ENCODE measurements at regions not wholly inside any gene's neighbourhood (a gene's known extent, or its start where the extent isn't known, plus 50 kb on each side); places are given as distances from the start of the nearest gene placed in this dataset.

DNA sequence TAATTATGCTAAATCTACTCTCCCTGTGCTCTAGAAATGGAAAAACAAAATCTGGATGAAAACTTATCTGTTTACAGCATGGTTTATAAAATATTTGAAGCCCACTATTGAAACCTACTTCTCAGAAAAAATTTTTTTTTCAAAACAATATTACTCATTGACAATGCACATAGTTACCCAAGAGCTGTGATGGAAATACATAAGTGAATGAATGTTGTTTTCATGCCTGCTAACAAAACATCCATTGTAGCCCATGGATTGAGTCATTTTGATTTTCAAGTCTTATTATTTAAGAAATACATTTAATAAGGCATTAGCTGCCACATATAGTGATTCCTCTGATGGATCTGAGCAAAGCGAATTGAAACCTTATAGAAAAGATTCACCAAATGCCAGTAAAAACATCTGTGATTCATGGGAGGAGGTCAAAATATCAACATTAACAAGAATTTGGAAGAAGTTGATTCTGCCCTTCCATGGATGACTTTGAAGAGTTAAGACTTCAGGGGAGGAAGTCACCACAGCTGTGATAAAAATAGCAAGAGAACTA is 144.7 kb upstream of the HHIP start:
- ATAC-seq: no peak
- TF ChIP-seq, protein P1, sequence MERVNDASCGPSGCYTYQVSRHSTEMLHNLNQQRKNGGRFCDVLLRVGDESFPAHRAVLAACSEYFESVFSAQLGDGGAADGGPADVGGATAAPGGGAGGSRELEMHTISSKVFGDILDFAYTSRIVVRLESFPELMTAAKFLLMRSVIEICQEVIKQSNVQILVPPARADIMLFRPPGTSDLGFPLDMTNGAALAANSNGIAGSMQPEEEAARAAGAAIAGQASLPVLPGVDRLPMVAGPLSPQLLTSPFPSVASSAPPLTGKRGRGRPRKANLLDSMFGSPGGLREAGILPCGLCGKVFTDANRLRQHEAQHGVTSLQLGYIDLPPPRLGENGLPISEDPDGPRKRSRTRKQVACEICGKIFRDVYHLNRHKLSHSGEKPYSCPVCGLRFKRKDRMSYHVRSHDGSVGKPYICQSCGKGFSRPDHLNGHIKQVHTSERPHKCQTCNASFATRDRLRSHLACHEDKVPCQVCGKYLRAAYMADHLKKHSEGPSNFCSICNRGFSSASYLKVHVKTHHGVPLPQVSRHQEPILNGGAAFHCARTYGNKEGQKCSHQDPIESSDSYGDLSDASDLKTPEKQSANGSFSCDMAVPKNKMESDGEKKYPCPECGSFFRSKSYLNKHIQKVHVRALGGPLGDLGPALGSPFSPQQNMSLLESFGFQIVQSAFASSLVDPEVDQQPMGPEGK (CRISPR knock-in tag; IDR thresholded peaks at IDR 0.05; ENCODE audit: borderline replicate concordance): no peak
- TF ChIP-seq GLIS3 (CRISPR knock-in tag; IDR thresholded peaks at IDR 0.05) (no peak), ZNF8 (CRISPR knock-in tag; IDR thresholded peaks at IDR 0.05) (no peak)
- TF ChIP-seq, protein P2, sequence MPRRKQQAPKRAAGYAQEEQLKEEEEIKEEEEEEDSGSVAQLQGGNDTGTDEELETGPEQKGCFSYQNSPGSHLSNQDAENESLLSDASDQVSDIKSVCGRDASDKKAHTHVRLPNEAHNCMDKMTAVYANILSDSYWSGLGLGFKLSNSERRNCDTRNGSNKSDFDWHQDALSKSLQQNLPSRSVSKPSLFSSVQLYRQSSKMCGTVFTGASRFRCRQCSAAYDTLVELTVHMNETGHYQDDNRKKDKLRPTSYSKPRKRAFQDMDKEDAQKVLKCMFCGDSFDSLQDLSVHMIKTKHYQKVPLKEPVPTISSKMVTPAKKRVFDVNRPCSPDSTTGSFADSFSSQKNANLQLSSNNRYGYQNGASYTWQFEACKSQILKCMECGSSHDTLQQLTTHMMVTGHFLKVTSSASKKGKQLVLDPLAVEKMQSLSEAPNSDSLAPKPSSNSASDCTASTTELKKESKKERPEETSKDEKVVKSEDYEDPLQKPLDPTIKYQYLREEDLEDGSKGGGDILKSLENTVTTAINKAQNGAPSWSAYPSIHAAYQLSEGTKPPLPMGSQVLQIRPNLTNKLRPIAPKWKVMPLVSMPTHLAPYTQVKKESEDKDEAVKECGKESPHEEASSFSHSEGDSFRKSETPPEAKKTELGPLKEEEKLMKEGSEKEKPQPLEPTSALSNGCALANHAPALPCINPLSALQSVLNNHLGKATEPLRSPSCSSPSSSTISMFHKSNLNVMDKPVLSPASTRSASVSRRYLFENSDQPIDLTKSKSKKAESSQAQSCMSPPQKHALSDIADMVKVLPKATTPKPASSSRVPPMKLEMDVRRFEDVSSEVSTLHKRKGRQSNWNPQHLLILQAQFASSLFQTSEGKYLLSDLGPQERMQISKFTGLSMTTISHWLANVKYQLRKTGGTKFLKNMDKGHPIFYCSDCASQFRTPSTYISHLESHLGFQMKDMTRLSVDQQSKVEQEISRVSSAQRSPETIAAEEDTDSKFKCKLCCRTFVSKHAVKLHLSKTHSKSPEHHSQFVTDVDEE (CRISPR knock-in tag; IDR thresholded peaks at IDR 0.05): no peak

DNA sequence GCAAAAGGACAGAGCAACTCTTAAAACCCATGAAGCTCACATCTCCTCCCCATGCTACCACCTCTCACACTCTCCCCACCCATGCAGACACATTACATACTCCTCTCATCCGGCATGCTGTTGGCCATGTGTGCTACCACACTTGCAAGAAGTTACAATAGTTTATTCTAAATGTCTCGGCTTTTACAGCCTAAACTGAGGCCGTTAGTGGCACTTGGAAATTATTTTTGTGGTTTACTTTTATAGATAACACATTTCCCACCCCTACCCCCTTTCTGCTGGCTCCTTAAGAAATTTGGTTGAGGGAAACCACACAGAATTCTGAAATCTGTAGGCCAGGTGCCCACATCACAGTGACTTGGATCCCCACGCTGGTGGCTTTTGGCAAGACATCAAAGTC is 141.1 kb upstream of the HHIP start:
- TF ChIP-seq GLIS3 (CRISPR knock-in tag; IDR thresholded peaks at IDR 0.05): no peak
- TF ChIP-seq SNAI2 (CRISPR knock-in tag; IDR thresholded peaks at IDR 0.05): no peak
- TF ChIP-seq, protein P3, sequence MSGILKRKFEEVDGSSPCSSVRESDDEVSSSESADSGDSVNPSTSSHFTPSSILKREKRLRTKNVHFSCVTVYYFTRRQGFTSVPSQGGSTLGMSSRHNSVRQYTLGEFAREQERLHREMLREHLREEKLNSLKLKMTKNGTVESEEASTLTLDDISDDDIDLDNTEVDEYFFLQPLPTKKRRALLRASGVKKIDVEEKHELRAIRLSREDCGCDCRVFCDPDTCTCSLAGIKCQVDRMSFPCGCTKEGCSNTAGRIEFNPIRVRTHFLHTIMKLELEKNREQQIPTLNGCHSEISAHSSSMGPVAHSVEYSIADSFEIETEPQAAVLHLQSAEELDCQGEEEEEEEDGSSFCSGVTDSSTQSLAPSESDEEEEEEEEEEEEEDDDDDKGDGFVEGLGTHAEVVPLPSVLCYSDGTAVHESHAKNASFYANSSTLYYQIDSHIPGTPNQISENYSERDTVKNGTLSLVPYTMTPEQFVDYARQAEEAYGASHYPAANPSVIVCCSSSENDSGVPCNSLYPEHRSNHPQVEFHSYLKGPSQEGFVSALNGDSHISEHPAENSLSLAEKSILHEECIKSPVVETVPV (CRISPR knock-in tag; IDR thresholded peaks at IDR 0.05): no peak
- no peak for TF ChIP-seq RARB (CRISPR knock-in tag; IDR thresholded peaks at IDR 0.05)
- no peak for TF ChIP-seq PPARA (CRISPR knock-in tag; IDR thresholded peaks at IDR 0.05; ENCODE audit: borderline replicate concordance)
- TF ChIP-seq, protein P4, sequence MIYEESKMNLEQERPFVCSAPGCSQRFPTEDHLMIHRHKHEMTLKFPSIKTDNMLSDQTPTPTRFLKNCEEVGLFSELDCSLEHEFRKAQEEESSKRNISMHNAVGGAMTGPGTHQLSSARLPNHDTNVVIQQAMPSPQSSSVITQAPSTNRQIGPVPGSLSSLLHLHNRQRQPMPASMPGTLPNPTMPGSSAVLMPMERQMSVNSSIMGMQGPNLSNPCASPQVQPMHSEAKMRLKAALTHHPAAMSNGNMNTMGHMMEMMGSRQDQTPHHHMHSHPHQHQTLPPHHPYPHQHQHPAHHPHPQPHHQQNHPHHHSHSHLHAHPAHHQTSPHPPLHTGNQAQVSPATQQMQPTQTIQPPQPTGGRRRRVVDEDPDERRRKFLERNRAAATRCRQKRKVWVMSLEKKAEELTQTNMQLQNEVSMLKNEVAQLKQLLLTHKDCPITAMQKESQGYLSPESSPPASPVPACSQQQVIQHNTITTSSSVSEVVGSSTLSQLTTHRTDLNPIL (CRISPR knock-in tag; IDR thresholded peaks at IDR 0.05; ENCODE audit: low read depth): no peak
- no peak for TF ChIP-seq OSR1 (CRISPR knock-in tag; IDR thresholded peaks at IDR 0.05)
- no peak for TF ChIP-seq ZC3H10 (CRISPR knock-in tag; IDR thresholded peaks at IDR 0.05)
- ATAC-seq: no peak

DNA sequence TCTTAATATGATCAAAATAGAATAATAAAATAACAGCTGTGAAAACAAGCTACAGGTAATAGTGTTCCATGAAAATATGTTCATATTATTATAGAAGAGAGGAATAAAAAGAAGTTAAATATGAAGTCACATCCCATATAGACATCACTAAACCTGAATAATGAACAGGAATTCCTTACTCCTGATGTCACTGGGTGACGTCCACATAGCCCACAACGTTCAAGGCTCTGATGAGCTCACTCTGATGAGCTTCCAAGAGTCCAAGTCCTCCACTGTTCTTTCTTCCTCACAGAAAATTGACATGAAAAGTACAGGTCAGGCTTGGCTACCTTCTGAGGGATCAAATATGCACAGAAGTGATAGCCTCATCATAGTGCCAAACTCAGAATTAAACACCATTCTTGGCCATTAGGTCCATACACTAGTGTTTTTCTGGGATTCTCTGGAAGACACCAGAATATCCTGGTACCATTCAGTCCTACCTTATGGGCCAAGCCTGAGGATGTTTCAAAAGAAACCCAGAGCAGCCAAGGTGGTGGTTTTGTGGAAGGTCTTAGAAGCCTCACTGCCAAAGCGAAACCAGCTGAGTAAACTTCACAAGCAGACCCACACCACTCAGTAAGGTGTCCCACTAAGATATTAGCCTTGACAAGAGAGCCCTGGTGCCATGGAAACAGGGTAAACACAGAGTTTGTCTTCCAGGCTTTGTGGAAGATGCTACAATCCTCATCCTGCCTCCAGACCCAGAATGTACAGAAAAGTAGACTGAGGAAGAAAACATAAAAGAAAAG is 138.4 kb upstream of the HHIP start:
- no peak for ATAC-seq
- TF ChIP-seq POU6F1 (CRISPR knock-in tag; IDR thresholded peaks at IDR 0.05; ENCODE audit: borderline replicate concordance, low read depth) (no peak), BACH2 (CRISPR knock-in tag; IDR thresholded peaks at IDR 0.05; ENCODE audit: borderline replicate concordance) (no peak), GLIS3 (CRISPR knock-in tag; IDR thresholded peaks at IDR 0.05) (no peak), PPARA (CRISPR knock-in tag; IDR thresholded peaks at IDR 0.05; ENCODE audit: borderline replicate concordance) (no peak)
- TF ChIP-seq, protein P1 (CRISPR knock-in tag; IDR thresholded peaks at IDR 0.05; ENCODE audit: borderline replicate concordance): no peak
- TF ChIP-seq, protein P2 (CRISPR knock-in tag; IDR thresholded peaks at IDR 0.05): no peak
